Esophagus squamous epithelium (tissue), 5 donors: ENCODE measurements at regions not wholly inside any gene's neighbourhood (a gene's known extent, or its start where the extent isn't known, plus 50 kb on each side); places are given as distances from the start of the nearest gene placed in this dataset.

Source experiments
- DNase-seq: peaks from one replicate; lab custom pipeline; 2025; lab: John Stamatoyannopoulos, UW
- H3K27ac ChIP-seq, 4 donors: fragments of 200-600 bp; sonication (generic); one replicate each; pipeline ENCODE4 v1.5.1; 2016 to 2019; ENCODE audit warnings: mild to moderate bottlenecking in 1 of 4
- H3K27me3 ChIP-seq, 4 donors: fragments of 200-600 bp; sonication (generic); 1 replicate in 3 of 4; 2 replicates in 1 of 4; pipeline versions ENCODE4 v1.5.1 to v1.6.0; 2017 to 2021; ENCODE audit warnings: antibody characterized with exemption in 1 of 4
- H3K36me3 ChIP-seq, 3 donors: fragments of 200-600 bp; sonication (generic); one replicate each; pipeline ENCODE4 v1.5.1; 2016 to 2019
- H3K4me1 ChIP-seq, 3 donors: fragments of 200-600 bp; sonication (generic); one replicate each; pipeline ENCODE4 v1.5.1; 2017 to 2019
- H3K4me3 ChIP-seq, 4 donors: fragments of 200-600 bp; sonication (generic); 1 replicate in 3 of 4; 2 replicates in 1 of 4; pipeline ENCODE4 v1.5.1; 2016 to 2019; ENCODE audit warnings: mild to moderate bottlenecking in 2 of 4, moderate library complexity in 1 of 4
- H3K9me3 ChIP-seq, 3 donors: fragments of 200-600 bp; sonication (generic); one replicate each; pipeline ENCODE4 v1.5.1; 2016 to 2019
- POLR2A ChIP-seq, 4 donors: fragments of 450-650 bp; IDR thresholded peaks; one replicate each; pipeline ENCODE4 v1.6.1; 2017; ENCODE audit warnings: antibody characterized with exemption in 4 of 4, mild to moderate bottlenecking in 4 of 4, moderate library complexity in 3 of 4
- WGBS, 2 donors: methylation state at CpG; one replicate each; pipeline ENCODE4 v1.1.5; 2018; 5-methylcytosine and 5-hydroxymethylcytosine counted together
- intact Hi-C: fragments of 100-400 bp; cut with DNase I; formaldehyde crosslinking; loops from one replicate; pipeline ENCODE4 v1.15.0; 2022
- TF ChIP-seq, protein P1 (sequence below), 6 experiments: fragments of 450-650 bp in 4 of 6; fragments of 200-600 bp in 2 of 6; sonication (generic) in 2 of 6; IDR thresholded peaks; one replicate each; pipeline ENCODE4 v1.5.1; 2016 to 2019; ENCODE audit warnings: antibody characterized with exemption in 6 of 6, mild to moderate bottlenecking in 4 of 6, moderate library complexity in 4 of 6
- donor health status: DM: yes; HTN: yes; CAD: no.

DNA sequence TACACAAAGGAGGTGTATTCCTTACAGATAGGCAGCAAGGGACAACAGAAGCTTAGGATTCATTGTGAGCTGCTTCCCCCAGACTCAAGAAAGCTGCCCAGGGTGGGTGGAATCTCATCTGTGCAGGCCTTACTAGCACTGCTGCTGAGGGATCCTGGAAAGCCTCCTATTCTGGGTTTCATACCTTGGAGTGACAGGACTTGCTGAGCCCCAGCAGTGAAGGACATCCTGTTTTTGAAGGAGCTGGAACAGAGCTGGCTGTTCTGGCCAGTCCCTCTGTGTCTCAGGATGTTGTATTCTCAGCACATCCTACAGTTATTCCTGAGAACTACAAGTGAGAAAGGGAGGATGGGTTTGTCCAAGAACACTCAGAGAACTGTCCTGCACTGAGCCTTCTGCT, 486.3 kb downstream of the PTPRU start:
- DNase-seq: no peak
- Histone ChIP-seq H3K27ac (no peak overlapping the region), H3K36me3 (no peaks in the 10 kb centered on the region), H3K4me1 (no peaks in the 10 kb centered on the region), H3K27me3 (peaks cover 0 to 31% (median 0%) of the 10 kb centered on the region in 4 donors), H3K9me3 (peaks cover 0 to 16% (median 6%) of the 10 kb centered on the region in 3 donors), H3K4me3 (no peak overlapping the region)
- intact Hi-C loops: no loop called here
- no peak for TF ChIP-seq POLR2A (IDR thresholded peaks at IDR 0.05)
- TF ChIP-seq, protein P1, sequence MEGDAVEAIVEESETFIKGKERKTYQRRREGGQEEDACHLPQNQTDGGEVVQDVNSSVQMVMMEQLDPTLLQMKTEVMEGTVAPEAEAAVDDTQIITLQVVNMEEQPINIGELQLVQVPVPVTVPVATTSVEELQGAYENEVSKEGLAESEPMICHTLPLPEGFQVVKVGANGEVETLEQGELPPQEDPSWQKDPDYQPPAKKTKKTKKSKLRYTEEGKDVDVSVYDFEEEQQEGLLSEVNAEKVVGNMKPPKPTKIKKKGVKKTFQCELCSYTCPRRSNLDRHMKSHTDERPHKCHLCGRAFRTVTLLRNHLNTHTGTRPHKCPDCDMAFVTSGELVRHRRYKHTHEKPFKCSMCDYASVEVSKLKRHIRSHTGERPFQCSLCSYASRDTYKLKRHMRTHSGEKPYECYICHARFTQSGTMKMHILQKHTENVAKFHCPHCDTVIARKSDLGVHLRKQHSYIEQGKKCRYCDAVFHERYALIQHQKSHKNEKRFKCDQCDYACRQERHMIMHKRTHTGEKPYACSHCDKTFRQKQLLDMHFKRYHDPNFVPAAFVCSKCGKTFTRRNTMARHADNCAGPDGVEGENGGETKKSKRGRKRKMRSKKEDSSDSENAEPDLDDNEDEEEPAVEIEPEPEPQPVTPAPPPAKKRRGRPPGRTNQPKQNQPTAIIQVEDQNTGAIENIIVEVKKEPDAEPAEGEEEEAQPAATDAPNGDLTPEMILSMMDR (IDR thresholded peaks at IDR 0.05): no peak

DNA sequence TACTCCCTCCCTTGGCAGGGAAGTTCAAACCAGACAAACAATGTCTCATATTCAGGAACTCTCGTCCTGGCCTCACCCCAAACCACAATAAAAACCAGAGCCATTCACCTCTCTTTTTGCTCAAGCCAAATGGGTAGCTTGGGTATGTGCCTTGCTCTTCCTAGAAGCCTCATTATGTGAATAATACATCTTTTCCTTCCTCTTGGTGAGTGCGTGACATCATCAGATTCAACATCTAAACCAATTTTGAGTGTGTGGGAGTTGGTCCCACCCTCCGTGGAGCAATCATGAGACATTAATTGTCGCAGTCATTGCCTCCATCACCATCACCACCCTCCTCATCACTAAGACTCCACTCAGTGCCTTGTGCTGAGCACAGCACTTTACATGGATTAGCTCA, 482.9 kb downstream of the PTPRU start:
- Histone ChIP-seq H3K4me3 (no peak overlapping the region), H3K27ac (no peak overlapping the region), H3K9me3 (peaks cover 0 to 27% (median 6%) of the 10 kb centered on the region in 3 donors), H3K27me3 (peaks cover 0 to 20% (median 0%) of the 10 kb centered on the region in 4 donors), H3K36me3 (no peaks in the 10 kb centered on the region), H3K4me1 (no peaks in the 10 kb centered on the region)
- WGBS, 2 donors: 43 to 53% methylated on average over 4 of the region's 4 CpGs
- intact Hi-C loops: no loop called here
- TF ChIP-seq, protein P1 (IDR thresholded peaks at IDR 0.05): no peak
- no peak for TF ChIP-seq POLR2A (IDR thresholded peaks at IDR 0.05)
- DNase-seq: no peak

DNA sequence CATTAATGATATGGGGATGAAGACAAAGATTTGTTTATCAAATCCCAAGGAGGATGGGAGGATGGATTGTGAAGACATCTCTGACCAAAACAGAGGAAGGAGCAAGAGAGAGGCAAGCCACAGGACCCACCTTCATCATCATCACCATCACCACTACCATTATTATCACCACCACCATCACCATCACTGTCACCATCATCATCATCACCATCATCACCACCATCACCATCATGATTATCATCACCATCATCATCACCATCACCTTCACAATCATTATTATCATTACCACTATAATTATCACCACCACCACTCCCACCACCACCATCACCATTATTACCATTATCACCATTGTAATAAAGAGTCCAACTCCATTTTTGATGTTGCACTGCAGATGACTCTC, 482.5 kb downstream of the PTPRU start:
- DNase-seq: no peak
- H3K36me3 ChIP-seq: no peaks in the 10 kb centered on the region
- no peak overlapping the region for H3K27ac ChIP-seq
- H3K4me3 ChIP-seq: no peak overlapping the region
- peaks cover 0 to 27% (median 6%) of the 10 kb centered on the region in 3 donors for H3K9me3 ChIP-seq
- intact Hi-C loops: no loop called here
- TF ChIP-seq POLR2A (IDR thresholded peaks at IDR 0.05): no peak
- TF ChIP-seq, protein P1 (IDR thresholded peaks at IDR 0.05): no peak
- peaks cover 0 to 19% (median 0%) of the 10 kb centered on the region in 4 donors for H3K27me3 ChIP-seq
- H3K4me1 ChIP-seq: no peaks in the 10 kb centered on the region

GRCh38 chr1:29716306-29716705, 480.0 kb downstream of the PTPRU start:
- 67 to 68% methylated on average over 5 of the region's 6 CpGs for WGBS, 2 donors
- H3K4me1 ChIP-seq: peaks cover 0 to 13% (median 4%) of the 10 kb centered on the region in 3 donors
- no peak overlapping the region for H3K27ac ChIP-seq
- peaks cover 0 to 9% (median 0%) of the 10 kb centered on the region in 4 donors for H3K27me3 ChIP-seq
- no peak overlapping the region for H3K4me3 ChIP-seq
- no peak for DNase-seq
- intact Hi-C loops: no loop called here
- peaks cover 0 to 12% (median 0%) of the 10 kb centered on the region in 3 donors for H3K9me3 ChIP-seq
- H3K36me3 ChIP-seq: no peaks in the 10 kb centered on the region
- TF ChIP-seq, protein P1 (IDR thresholded peaks at IDR 0.05): no peak
- no peak for TF ChIP-seq POLR2A (IDR thresholded peaks at IDR 0.05)

- Histone ChIP-seq H3K4me1 (peaks cover 0 to 31% (median 20%) of the 10 kb centered on the region in 3 donors), H3K4me3 (no peak overlapping the region), H3K27ac (no peak overlapping the region), H3K9me3 (peaks cover 0 to 12% (median 0%) of the 10 kb centered on the region in 3 donors), H3K36me3 (no peaks in the 10 kb centered on the region), H3K27me3 (no peaks in the 10 kb centered on the region)
- TF ChIP-seq POLR2A (IDR thresholded peaks at IDR 0.05): no peak
- TF ChIP-seq, protein P1 (IDR thresholded peaks at IDR 0.05): peak in 2 of 6 experiments; percentile 19 to 40
- intact Hi-C loops: no loop called here
- no peak for DNase-seq
- 40 to 60% methylated on average over 1 of the region's 1 CpG for WGBS, 2 donors
These were observed 477.5 kb downstream of the PTPRU start for GRCh38 chr1:29713857-29714256.
